ENCODE measurements at regions not wholly inside any gene's neighbourhood (a gene's known extent, or its start where the extent isn't known, plus 50 kb on each side); places are given as distances from the start of the nearest gene placed in this dataset.

- Histone ChIP-seq H3K9ac (ENCODE audit: low read length) (no peak overlapping the region), H3F3A (ENCODE audit: insufficient read depth, low read length, poor library complexity, severe bottlenecking) (no peaks in the 10 kb centered on the region), H3K36me3 (ENCODE audit: insufficient read depth, low read length) (no peaks in the 10 kb centered on the region), H3K9me3 (ENCODE audit: low read length) (no peaks in the 10 kb centered on the region), H3K79me2 (replicated peaks; ENCODE audit: insufficient read depth, low read length) (no peaks in the 10 kb centered on the region), H3K9me2 (ENCODE audit: insufficient read depth, low read length) (no peaks in the 10 kb centered on the region), H3K4me3 (ENCODE audit: low read length) (no peak overlapping the region), H3K27ac (ENCODE audit: low read length) (no peak overlapping the region), H3K27me3 (ENCODE audit: insufficient read depth, low read depth, low read length) (no peaks in the 10 kb centered on the region), H3K4me2 (ENCODE audit: low read length) (no peak overlapping the region), H4K20me1 (ENCODE audit: insufficient read depth) (no peaks in the 10 kb centered on the region), H2AFZ (ENCODE audit: low read depth, low read length) (no peak overlapping the region)
- TF ChIP-seq MXI1 (conservative IDR thresholded peaks at IDR 0.05; ENCODE audit: poor library complexity, severe bottlenecking) (no peak), SMC3 (conservative IDR thresholded peaks at IDR 0.05; ENCODE audit: poor library complexity) (no peak), TAF1 (IDR thresholded peaks at IDR 0.05; ENCODE audit: low read depth) (no peak), POLR2AphosphoS5 (IDR thresholded peaks at IDR 0.05) (no peak), REST (IDR thresholded peaks at IDR 0.05; ENCODE audit: borderline replicate concordance) (no peak), EP300 (conservative IDR thresholded peaks at IDR 0.05; ENCODE audit: poor library complexity, severe bottlenecking) (no peak), EZH2 (IDR thresholded peaks at IDR 0.05; ENCODE audit: borderline replicate concordance, insufficient read depth, low read length, poor library complexity, severe bottlenecking) (no peak), RAD21 (conservative IDR thresholded peaks at IDR 0.05) (no peak)
- TF ChIP-seq, protein P1, sequence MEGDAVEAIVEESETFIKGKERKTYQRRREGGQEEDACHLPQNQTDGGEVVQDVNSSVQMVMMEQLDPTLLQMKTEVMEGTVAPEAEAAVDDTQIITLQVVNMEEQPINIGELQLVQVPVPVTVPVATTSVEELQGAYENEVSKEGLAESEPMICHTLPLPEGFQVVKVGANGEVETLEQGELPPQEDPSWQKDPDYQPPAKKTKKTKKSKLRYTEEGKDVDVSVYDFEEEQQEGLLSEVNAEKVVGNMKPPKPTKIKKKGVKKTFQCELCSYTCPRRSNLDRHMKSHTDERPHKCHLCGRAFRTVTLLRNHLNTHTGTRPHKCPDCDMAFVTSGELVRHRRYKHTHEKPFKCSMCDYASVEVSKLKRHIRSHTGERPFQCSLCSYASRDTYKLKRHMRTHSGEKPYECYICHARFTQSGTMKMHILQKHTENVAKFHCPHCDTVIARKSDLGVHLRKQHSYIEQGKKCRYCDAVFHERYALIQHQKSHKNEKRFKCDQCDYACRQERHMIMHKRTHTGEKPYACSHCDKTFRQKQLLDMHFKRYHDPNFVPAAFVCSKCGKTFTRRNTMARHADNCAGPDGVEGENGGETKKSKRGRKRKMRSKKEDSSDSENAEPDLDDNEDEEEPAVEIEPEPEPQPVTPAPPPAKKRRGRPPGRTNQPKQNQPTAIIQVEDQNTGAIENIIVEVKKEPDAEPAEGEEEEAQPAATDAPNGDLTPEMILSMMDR (IDR thresholded peaks at IDR 0.05; ENCODE audit: poor library complexity, severe bottlenecking), result no peak
Observed at GRCh38 chr2:221205103-221205673, 366.9 kb downstream of the EPHA4 start.

DNA sequence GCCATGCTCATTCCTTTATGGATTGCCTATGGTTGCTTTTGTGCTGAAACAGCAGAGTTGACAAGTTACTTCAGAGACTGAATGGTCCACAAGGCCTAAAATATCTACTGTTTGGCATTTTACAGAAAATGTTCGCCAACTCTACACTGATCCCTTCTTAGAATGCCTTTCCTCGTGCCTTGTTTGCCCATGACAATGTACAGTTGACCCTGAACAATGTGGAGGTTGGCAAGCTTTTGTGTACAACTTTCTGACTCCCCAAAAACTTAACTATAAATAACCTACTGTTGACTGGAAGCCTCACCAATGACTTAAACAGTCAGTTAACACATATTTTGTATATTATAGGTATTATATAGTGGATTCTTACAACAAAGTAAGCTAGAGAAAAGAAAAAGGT is 361.4 kb downstream of the EPHA4 start:
- Histone ChIP-seq H2AFZ (ENCODE audit: low read depth, low read length) (no peak overlapping the region), H3K9ac (ENCODE audit: low read length) (no peak overlapping the region), H3K27ac (ENCODE audit: low read length) (no peak overlapping the region), H4K20me1 (ENCODE audit: insufficient read depth) (no peaks in the 10 kb centered on the region), H3K79me2 (replicated peaks; ENCODE audit: insufficient read depth, low read length) (no peaks in the 10 kb centered on the region), H3K4me3 (ENCODE audit: low read length) (no peak overlapping the region), H3K27me3 (ENCODE audit: insufficient read depth, low read depth, low read length) (no peaks in the 10 kb centered on the region), H3K9me3 (ENCODE audit: low read length) (no peaks in the 10 kb centered on the region), H3K36me3 (ENCODE audit: insufficient read depth, low read length) (no peaks in the 10 kb centered on the region), H3K9me2 (ENCODE audit: insufficient read depth, low read length) (no peaks in the 10 kb centered on the region), H3F3A (ENCODE audit: insufficient read depth, low read length, poor library complexity, severe bottlenecking) (no peaks in the 10 kb centered on the region), H3K4me2 (ENCODE audit: low read length) (no peak overlapping the region)
- TF ChIP-seq REST (IDR thresholded peaks at IDR 0.05; ENCODE audit: borderline replicate concordance), result no peak
- TF ChIP-seq EZH2 (IDR thresholded peaks at IDR 0.05; ENCODE audit: borderline replicate concordance, insufficient read depth, low read length, poor library complexity, severe bottlenecking), result no peak
- TF ChIP-seq, protein P1 (IDR thresholded peaks at IDR 0.05; ENCODE audit: poor library complexity, severe bottlenecking), result no peak
- TF ChIP-seq POLR2AphosphoS5 (IDR thresholded peaks at IDR 0.05), result no peak
- no peak for TF ChIP-seq EP300 (conservative IDR thresholded peaks at IDR 0.05; ENCODE audit: poor library complexity, severe bottlenecking)
- no peak for TF ChIP-seq MXI1 (conservative IDR thresholded peaks at IDR 0.05; ENCODE audit: poor library complexity, severe bottlenecking)
- no peak for TF ChIP-seq SMC3 (conservative IDR thresholded peaks at IDR 0.05; ENCODE audit: poor library complexity)
